Small intestine (tissue), 7 donors: ENCODE measurements at regions not wholly inside any gene's neighbourhood (a gene's known extent, or its start where the extent isn't known, plus 50 kb on each side); places are given as distances from the start of the nearest gene placed in this dataset.
A peak's percentile ranks its signal among the peaks of the same experiment; 100 is the strongest.

Experiments used
- DNase-seq, 2 donors: peaks; one replicate each; pipeline versions ENCODE4 v3.0.0 to v3.0.0-alpha.2; 2013
- FAIRE-seq: peaks from 2 replicates; lab custom pipeline; 2012; peaks lifted over from hg19 to GRCh38; lab: Jason Lieb, UNC
- H3K27ac ChIP-seq, 3 donors: one replicate each; pipeline ENCODE4 v1.5.1; 2013; ENCODE audit warnings: low read length in 2 of 3, mild to moderate bottlenecking in 2 of 3, control low read depth in 1 of 3, inconsistent platforms in 1 of 3, low read depth in 1 of 3, moderate library complexity in 1 of 3
- H3K27me3 ChIP-seq, 3 donors: one replicate each; pipeline ENCODE4 v1.6.1; 2013; ENCODE audit warnings: low read length in 3 of 3, inconsistent platforms in 1 of 3; ENCODE audit not compliant: control insufficient read depth in 3 of 3, insufficient read depth in 3 of 3
- H3K36me3 ChIP-seq, 3 donors: one replicate each; pipeline ENCODE4 v1.6.1; 2013; ENCODE audit warnings: low read length in 3 of 3, inconsistent platforms in 1 of 3, low read depth in 1 of 3, mild to moderate bottlenecking in 1 of 3, moderate library complexity in 1 of 3; ENCODE audit not compliant: control insufficient read depth in 3 of 3, insufficient read depth in 2 of 3
- H3K4me1 ChIP-seq, 3 donors: one replicate each; pipeline ENCODE4 v1.6.1; 2013; ENCODE audit warnings: low read length in 2 of 3, inconsistent platforms in 1 of 3, low read depth in 1 of 3, mild to moderate bottlenecking in 1 of 3, moderate library complexity in 1 of 3; ENCODE audit not compliant: control insufficient read depth in 3 of 3, insufficient read depth in 2 of 3
- H3K4me3 ChIP-seq, 3 donors: one replicate each; pipeline ENCODE4 v1.5.1; 2013; ENCODE audit warnings: low read length in 3 of 3, control low read depth in 1 of 3, inconsistent platforms in 1 of 3, low read depth in 1 of 3, mild to moderate bottlenecking in 1 of 3, moderate library complexity in 1 of 3
- H3K9me3 ChIP-seq, 2 donors: one replicate each; pipeline ENCODE4 v1.6.1; 2013; ENCODE audit warnings: low read depth in 1 of 2, low read length in 1 of 2; ENCODE audit not compliant: control insufficient read depth in 2 of 2, insufficient read depth in 1 of 2
- WGBS, 3 donors: extraction: QIAGEN DNeasy Blood & Tissue Kit; methylation state at CpG; one replicate each; pipeline ENCODE4 v1.1.7; 2013; 5-methylcytosine and 5-hydroxymethylcytosine counted together
- donor health status: healthy with polysubstance abuse.
- donor health status: control.
- donor health status: control.
- donor health status: Bipolar disorder and iron deficiency.
- donor health status: healthy.

DNA sequence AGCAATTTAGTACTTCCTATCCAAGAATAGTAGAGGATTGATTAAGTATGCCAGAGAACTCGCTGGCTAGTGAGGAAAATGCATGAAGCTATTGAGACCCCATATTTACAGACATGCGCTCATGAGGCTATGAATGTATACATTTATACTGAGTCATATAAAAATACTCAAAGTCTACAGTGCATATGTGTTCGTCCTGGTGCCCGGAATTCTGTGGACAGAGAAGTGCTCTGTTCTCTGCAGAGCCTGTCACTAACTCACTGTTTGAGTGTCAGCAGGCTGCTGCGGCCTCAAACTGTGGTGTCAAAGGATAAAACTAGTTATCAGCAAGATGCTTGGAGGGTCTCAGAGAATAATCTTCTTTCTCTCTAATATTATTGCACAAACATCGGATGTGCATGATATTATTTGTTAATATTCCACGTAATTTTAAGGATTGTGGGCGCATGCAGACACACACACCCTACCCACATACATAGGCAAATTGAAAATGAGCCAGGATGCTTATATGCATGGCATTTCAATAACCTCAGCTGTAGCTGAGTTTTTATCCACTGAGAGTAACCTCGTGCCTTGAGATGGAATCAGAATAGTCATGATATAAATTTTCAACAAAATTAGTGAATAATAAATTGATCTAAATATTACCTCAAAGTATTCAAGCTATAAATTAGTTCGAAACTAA lies 50.0 kb upstream of the TSC22D2 start:
- Histone ChIP-seq H3K9me3 (no peaks in the 10 kb centered on the region), H3K27ac (no peak overlapping the region), H3K36me3 (no peaks in the 10 kb centered on the region), H3K27me3 (no peaks in the 10 kb centered on the region), H3K4me3 (no peak overlapping the region), H3K4me1 (peaks cover 0 to 4% (median 3%) of the 10 kb centered on the region in 3 donors)
- DNase-seq (no peak), FAIRE-seq (no peak)
- 88 to 92% (median 90%) methylated on average over 10 of the region's 10 CpGs for WGBS, 3 donors

DNA sequence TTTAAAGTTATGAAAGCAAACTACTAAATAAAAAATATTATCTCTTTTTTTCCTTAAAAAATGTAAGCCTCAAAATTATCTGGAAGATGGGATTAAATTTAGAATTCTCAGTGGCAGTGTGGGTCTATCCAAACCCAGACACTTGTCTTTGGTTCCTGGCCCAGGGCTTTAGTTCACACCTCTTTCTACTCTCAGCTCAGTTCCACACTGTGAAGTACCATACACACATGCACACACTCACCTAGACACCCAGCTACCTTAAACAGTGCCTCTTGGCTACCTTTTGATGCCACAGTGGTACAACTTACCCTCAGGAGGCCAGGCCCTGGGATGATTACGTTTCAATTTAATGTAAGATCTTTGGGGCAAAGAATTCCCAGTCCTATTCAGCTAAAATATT lies 51.0 kb upstream of the TSC22D2 start:
- FAIRE-seq (no peak), DNase-seq (no peak)
- H3K36me3 ChIP-seq, result no peaks in the 10 kb centered on the region
- H3K4me3 ChIP-seq, result no peak overlapping the region
- WGBS, 3 donors, result 81 to 90% (median 85%) methylated on average over 1 of the region's 1 CpG
- no peaks in the 10 kb centered on the region for H3K27me3 ChIP-seq
- no peak overlapping the region for H3K27ac ChIP-seq
- peaks cover 0 to 2% (median 0%) of the 10 kb centered on the region in 3 donors for H3K4me1 ChIP-seq
- H3K9me3 ChIP-seq, result no peaks in the 10 kb centered on the region

DNA sequence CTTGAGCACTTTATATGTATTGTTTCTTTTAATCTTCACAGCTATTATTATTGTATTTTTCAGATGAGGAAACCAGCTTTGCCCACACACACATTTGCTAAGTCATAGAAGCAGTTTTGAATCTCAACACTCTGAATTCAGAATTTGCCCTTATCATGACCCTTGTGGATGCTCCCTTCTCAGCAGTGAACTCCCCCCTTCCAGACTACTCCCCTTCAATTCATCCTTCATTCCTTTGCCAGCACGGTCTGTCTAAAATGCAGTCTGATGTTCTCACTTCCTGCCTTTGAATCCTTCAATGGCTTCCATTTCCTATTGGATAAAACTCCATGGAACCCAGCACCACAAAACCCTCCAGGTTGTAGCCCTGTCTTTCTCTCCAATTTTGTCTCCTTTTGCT lies 52.5 kb upstream of the TSC22D2 start:
- FAIRE-seq (no peak), DNase-seq (no peak)
- Histone ChIP-seq H3K4me3 (no peak overlapping the region), H3K4me1 (no peaks in the 10 kb centered on the region), H3K36me3 (no peaks in the 10 kb centered on the region), H3K27me3 (no peaks in the 10 kb centered on the region), H3K27ac (no peak overlapping the region), H3K9me3 (no peaks in the 10 kb centered on the region)
- 64 to 97% (median 96%) methylated on average over 1 of the region's 1 CpG for WGBS, 3 donors

GRCh38 chr3:150352931-150353330 lies 55.2 kb upstream of the TSC22D2 start:
- FAIRE-seq (no peak), DNase-seq (no peak)
- H3K27me3 ChIP-seq, result no peaks in the 10 kb centered on the region
- 84 to 96% (median 89%) methylated on average over 4 of the region's 4 CpGs for whole genome bisulfite sequencing, 3 donors
- H3K27ac ChIP-seq, result no peak overlapping the region
- H3K9me3 ChIP-seq, result no peaks in the 10 kb centered on the region
- no peaks in the 10 kb centered on the region for H3K36me3 ChIP-seq
- no peak overlapping the region for H3K4me3 ChIP-seq
- H3K4me1 ChIP-seq, result no peaks in the 10 kb centered on the region

DNA sequence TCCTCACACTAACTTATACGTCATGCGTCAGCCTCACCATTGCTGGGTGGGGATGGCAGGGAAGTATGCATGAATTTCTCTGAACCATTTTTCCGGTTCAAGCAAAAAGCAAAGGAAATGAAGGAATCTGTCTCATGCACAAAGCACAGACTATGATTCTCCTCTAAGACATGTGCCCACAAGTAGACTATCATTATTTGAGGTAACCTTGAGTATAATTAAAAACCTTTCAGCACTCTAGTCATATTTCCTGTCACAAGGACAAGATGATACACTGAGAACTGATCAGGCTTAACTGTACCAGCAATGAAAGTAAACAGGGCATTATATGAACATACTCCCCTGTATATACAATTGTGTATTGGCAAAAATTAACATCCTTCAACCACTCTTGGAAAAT lies 56.7 kb upstream of the TSC22D2 start:
- Histone ChIP-seq H3K36me3 (no peaks in the 10 kb centered on the region), H3K4me1 (no peaks in the 10 kb centered on the region), H3K9me3 (no peaks in the 10 kb centered on the region), H3K4me3 (no peak overlapping the region), H3K27ac (no peak overlapping the region), H3K27me3 (no peaks in the 10 kb centered on the region)
- WGBS, 3 donors, result 94 to 99% (median 98%) methylated on average over 3 of the region's 3 CpGs
- no peak for FAIRE-seq
- DNase-seq, result no peak

- FAIRE-seq, result no peak
- no peaks in the 10 kb centered on the region for H3K4me1 ChIP-seq
These were observed 58.6 kb upstream of the TSC22D2 start for GRCh38 chr3:150349314-150350097.

GRCh38 chr3:150348500-150348899 lies 59.6 kb upstream of the TSC22D2 start:
- H3K4me1 ChIP-seq, result no peaks in the 10 kb centered on the region
- FAIRE-seq, result no peak
- no peak overlapping the region for H3K27ac ChIP-seq
- H3K9me3 ChIP-seq, result no peaks in the 10 kb centered on the region
- H3K4me3 ChIP-seq, result no peak overlapping the region
- H3K36me3 ChIP-seq, result no peaks in the 10 kb centered on the region
- peak in 1 of 2 donors; percentile 72 for DNase-seq
- 24 to 36% (median 24%) methylated on average over 6 of the region's 6 CpGs for WGBS, 3 donors
- no peaks in the 10 kb centered on the region for H3K27me3 ChIP-seq

More at GRCh38 chr3:150349314-150350097, 58.6 kb upstream of the TSC22D2 start:
- Histone ChIP-seq H3K27ac (no peak overlapping the region), H3K27me3 (no peaks in the 10 kb centered on the region), H3K36me3 (no peaks in the 10 kb centered on the region), H3K4me3 (no peak overlapping the region), H3K9me3 (no peaks in the 10 kb centered on the region)
- DNase-seq, result no peak
- 76 to 78% (median 78%) methylated on average over 7 of the region's 7 CpGs for WGBS, 3 donors

DNA sequence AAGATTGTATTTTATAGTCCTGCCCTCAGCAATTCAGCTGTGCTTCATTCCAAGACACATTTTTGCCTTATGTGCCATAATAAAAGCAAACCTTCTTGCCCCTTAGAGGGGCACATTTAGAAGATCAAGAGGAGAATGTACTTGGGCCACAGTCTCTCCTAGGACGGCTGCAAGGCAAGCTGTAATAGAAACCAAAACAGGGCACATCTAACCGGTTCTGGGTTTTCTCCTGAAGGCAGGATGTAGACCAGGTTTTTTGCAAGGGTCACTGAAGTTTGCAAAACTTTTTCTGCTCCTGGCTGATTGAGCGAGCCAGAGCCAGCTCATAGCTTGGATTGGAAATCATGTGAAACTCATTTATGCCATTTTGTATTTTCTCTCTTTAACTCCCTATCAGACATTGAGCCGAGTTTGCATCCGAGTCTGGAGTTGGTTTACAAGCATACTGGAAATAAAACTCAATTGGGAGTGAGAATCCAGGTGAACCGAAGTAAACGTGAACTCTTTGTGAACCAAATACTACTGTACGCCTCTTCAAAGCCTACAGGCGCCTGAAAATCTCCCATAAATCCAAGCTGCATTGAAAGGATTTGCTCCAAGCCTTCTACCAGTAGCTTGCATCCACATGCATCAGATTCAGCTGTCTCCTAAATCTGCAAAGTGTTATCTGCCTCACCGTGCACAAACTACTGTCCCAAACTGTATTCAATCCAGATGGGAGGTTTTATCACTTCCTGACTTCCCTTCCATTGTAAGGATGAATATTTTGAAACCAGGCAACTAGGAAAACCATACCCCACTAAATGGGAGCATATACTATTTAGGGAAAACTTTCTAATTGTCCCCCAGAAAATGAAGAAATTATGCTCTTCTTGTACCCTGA lies 60.9 kb upstream of the TSC22D2 start:
- DNase-seq (no peak), FAIRE-seq (no peak)
- Histone ChIP-seq H3K9me3 (no peaks in the 10 kb centered on the region), H3K4me3 (no peak overlapping the region), H3K27me3 (no peaks in the 10 kb centered on the region), H3K4me1 (no peaks in the 10 kb centered on the region), H3K27ac (no peak overlapping the region), H3K36me3 (no peaks in the 10 kb centered on the region)
- 79 to 84% (median 83%) methylated on average over 10 of the region's 10 CpGs for WGBS, 3 donors
